MM.1S (cell line): ENCODE measurements at regions not wholly inside any gene's neighbourhood (a gene's known extent, or its start where the extent isn't known, plus 50 kb on each side); places are given as distances from the start of the nearest gene placed in this dataset.

Experiments used
- DNase-seq: peaks from one replicate; pipeline ENCODE4 v3.0.0-alpha.2; 2015
- H2AFZ ChIP-seq: fragments of 300-600 bp; sonication (generic); 2 replicates; pipeline ENCODE4 v1.6.0; 2016; ENCODE audit warnings: antibody characterized with exemption, low read length
- H3F3A ChIP-seq: fragments of 300-600 bp; sonication (generic); 2 replicates; pipeline ENCODE4 v1.6.1; 2016; ENCODE audit warnings: mild to moderate bottlenecking, antibody characterized with exemption, low read length, moderate library complexity, mixed read lengths; ENCODE audit not compliant: insufficient read depth
- H3K27ac ChIP-seq: fragments of 300-600 bp; sonication (generic); 2 replicates; pipeline ENCODE4 v1.5.1; 2016; ENCODE audit warnings: mild to moderate bottlenecking, low read length
- H3K27me3 ChIP-seq: fragments of 300-600 bp; sonication (generic); replicated peaks from 2 replicates; pipeline ENCODE4 v1.6.0; 2016; ENCODE audit warnings: low read length; ENCODE audit not compliant: insufficient read depth
- H3K36me3 ChIP-seq: fragments of 300-600 bp; sonication (generic); replicated peaks from 2 replicates; pipeline ENCODE4 v1.6.1; 2016; ENCODE audit warnings: mild to moderate bottlenecking, low read length, mixed read lengths; ENCODE audit not compliant: insufficient read depth
- H3K4me1 ChIP-seq: fragments of 300-600 bp; sonication (generic); 2 replicates; pipeline ENCODE4 v1.6.1; 2016; ENCODE audit warnings: low read length, mixed read lengths
- H3K4me2 ChIP-seq: fragments of 300-600 bp; sonication (generic); 2 replicates; pipeline ENCODE4 v1.6.0; 2016; ENCODE audit warnings: low read depth, low read length
- H3K4me3 ChIP-seq: fragments of 300-600 bp; sonication (generic); 2 replicates; pipeline ENCODE4 v1.5.1; 2016; ENCODE audit warnings: low read length, mixed read lengths
- H3K79me2 ChIP-seq: fragments of 300-600 bp; sonication (generic); 2 replicates; pipeline ENCODE4 v1.6.1; 2016; ENCODE audit warnings: mixed run types, low read length, mixed read lengths
- H3K9ac ChIP-seq: fragments of 300-600 bp; sonication (generic); 2 replicates; pipeline ENCODE4 v1.6.1; 2016; ENCODE audit warnings: low read length, mixed read lengths
- H3K9me2 ChIP-seq: fragments of 300-600 bp; sonication (generic); replicated peaks from 2 replicates; pipeline ENCODE4 v1.6.1; 2016; ENCODE audit warnings: mild to moderate bottlenecking, low read length, mixed read lengths; ENCODE audit not compliant: insufficient read depth
- H3K9me3 ChIP-seq: fragments of 300-600 bp; sonication (generic); replicated peaks from 2 replicates; pipeline ENCODE4 v1.6.1; 2016; ENCODE audit warnings: mild to moderate bottlenecking, low read length, mixed read lengths; ENCODE audit not compliant: insufficient read depth
- H4K20me1 ChIP-seq: fragments of 300-600 bp; sonication (generic); 2 replicates; pipeline ENCODE4 v1.6.1; 2016; ENCODE audit warnings: mild to moderate bottlenecking, low read length, moderate library complexity, mixed read lengths; ENCODE audit not compliant: insufficient read depth
- CTCF ChIP-seq: fragments of 300-600 bp; sonication (generic); IDR thresholded peaks from 2 replicates; pipeline ENCODE4 v1.5.1; 2016; ENCODE audit warnings: antibody characterized with exemption, low read length, mixed read lengths
- EZH2 ChIP-seq: fragments of 300-600 bp; sonication (generic); optimal IDR thresholded peaks from 2 replicates; pipeline ENCODE3; 2017; ENCODE audit warnings: low read depth, mild to moderate bottlenecking, antibody characterized with exemption, low read length, mixed read lengths
- EZH2phosphoT487 ChIP-seq: fragments of 300-600 bp; sonication (generic); IDR thresholded peaks from 2 replicates; pipeline ENCODE4 v1.6.1; 2018; ENCODE audit warnings: antibody characterized with exemption, low read length

GRCh38 chr2:144323946-144324345 is 196.0 kb downstream of the ZEB2 start:
- Histone ChIP-seq H2AFZ (no peak overlapping the region), H3F3A (no peaks in the 10 kb centered on the region), H4K20me1 (no peaks in the 10 kb centered on the region), H3K27me3 (no peaks in the 10 kb centered on the region), H3K4me2 (no peak overlapping the region), H3K36me3 (no peaks in the 10 kb centered on the region), H3K9me2 (no peaks in the 10 kb centered on the region), H3K27ac (no peak overlapping the region), H3K9me3 (no peaks in the 10 kb centered on the region), H3K79me2 (no peaks in the 10 kb centered on the region), H3K4me3 (no peak overlapping the region), H3K9ac (no peak overlapping the region), H3K4me1 (no peaks in the 10 kb centered on the region)
- no peak for DNase-seq
- no peak for TF ChIP-seq EZH2
- no peak for TF ChIP-seq EZH2phosphoT487
- no peak for TF ChIP-seq CTCF

- Histone ChIP-seq H2AFZ (no peak overlapping the region), H3F3A (no peaks in the 10 kb centered on the region), H3K4me3 (no peak overlapping the region), H3K4me2 (no peak overlapping the region), H3K9ac (no peak overlapping the region), H3K36me3 (no peaks in the 10 kb centered on the region), H3K27ac (no peak overlapping the region), H3K9me3 (no peaks in the 10 kb centered on the region), H3K79me2 (no peaks in the 10 kb centered on the region), H3K4me1 (no peaks in the 10 kb centered on the region), H4K20me1 (no peaks in the 10 kb centered on the region), H3K9me2 (no peaks in the 10 kb centered on the region), H3K27me3 (no peaks in the 10 kb centered on the region)
- DNase-seq = no peak
- TF ChIP-seq EZH2phosphoT487 (no peak), CTCF (no peak), EZH2 (no peak)
Measured at GRCh38 chr2:144322379-144322778, 197.5 kb downstream of the ZEB2 start.

GRCh38 chr2:144320491-144320890 is 199.4 kb downstream of the ZEB2 start:
- H3K4me3 ChIP-seq = no peak overlapping the region
- no peaks in the 10 kb centered on the region for H3K79me2 ChIP-seq
- no peaks in the 10 kb centered on the region for H3K36me3 ChIP-seq
- H3K4me2 ChIP-seq = no peak overlapping the region
- no peaks in the 10 kb centered on the region for H3F3A ChIP-seq
- H3K9me2 ChIP-seq = no peaks in the 10 kb centered on the region
- H3K9ac ChIP-seq = no peak overlapping the region
- DNase-seq = no peak
- no peak overlapping the region for H2AFZ ChIP-seq
- no peaks in the 10 kb centered on the region for H3K9me3 ChIP-seq
- no peaks in the 10 kb centered on the region for H4K20me1 ChIP-seq
- no peaks in the 10 kb centered on the region for H3K27me3 ChIP-seq
- no peak for TF ChIP-seq EZH2phosphoT487
- no peak for TF ChIP-seq EZH2
- no peak for TF ChIP-seq CTCF
- H3K4me1 ChIP-seq = no peaks in the 10 kb centered on the region
- no peak overlapping the region for H3K27ac ChIP-seq
